ENCODE measurements at regions not wholly inside any gene's neighbourhood (a gene's known extent, or its start where the extent isn't known, plus 50 kb on each side); places are given as distances from the start of the nearest gene placed in this dataset.

GRCh38 chr14:101105045-101105444, 201.5 kb upstream of the RTL1 start:
- no peak for DNase-seq (ENCODE audit: low read depth)
- TF ChIP-seq CTCF (IDR thresholded peaks at IDR 0.05; ENCODE audit: insufficient read depth, low read length, poor library complexity, severe bottlenecking) = no peak
- H3K4me3 ChIP-seq (ENCODE audit: low read depth, low read length) = no peak overlapping the region
- no peaks in the 10 kb centered on the region for H3K27me3 ChIP-seq (ENCODE audit: control insufficient read depth, insufficient read depth, low read length)
- no peaks in the 10 kb centered on the region for H3K36me3 ChIP-seq (ENCODE audit: control insufficient read depth, insufficient read depth, low read length)

GRCh38 chr14:101108579-101109346, 205.2 kb upstream of the RTL1 start:
- no peaks in the 10 kb centered on the region for H3K36me3 ChIP-seq (ENCODE audit: control insufficient read depth, insufficient read depth, low read length)
- H3K27me3 ChIP-seq (ENCODE audit: control insufficient read depth, insufficient read depth, low read length) = no peaks in the 10 kb centered on the region
- TF ChIP-seq CTCF (IDR thresholded peaks at IDR 0.05; ENCODE audit: insufficient read depth, low read length, poor library complexity, severe bottlenecking) = no peak
- H3K4me3 ChIP-seq (ENCODE audit: low read depth, low read length) = no peak overlapping the region
- no peak for DNase-seq (ENCODE audit: low read depth)

- DNase-seq (ENCODE audit: low read depth) = no peak
- H3K27me3 ChIP-seq (ENCODE audit: control insufficient read depth, insufficient read depth, low read length) = no peaks in the 10 kb centered on the region
- H3K36me3 ChIP-seq (ENCODE audit: control insufficient read depth, insufficient read depth, low read length) = no peaks in the 10 kb centered on the region
- H3K4me3 ChIP-seq (ENCODE audit: low read depth, low read length) = no peak overlapping the region
- TF ChIP-seq CTCF (IDR thresholded peaks at IDR 0.05; ENCODE audit: insufficient read depth, low read length, poor library complexity, severe bottlenecking) = no peak
Observed at GRCh38 chr14:101109347-101109638, 205.8 kb upstream of the RTL1 start.

- Histone ChIP-seq H3K4me3 (ENCODE audit: low read depth, low read length) (no peak overlapping the region), H3K36me3 (ENCODE audit: control insufficient read depth, insufficient read depth, low read length) (no peaks in the 10 kb centered on the region), H3K27me3 (ENCODE audit: control insufficient read depth, insufficient read depth, low read length) (no peaks in the 10 kb centered on the region)
- no peak for TF ChIP-seq CTCF (IDR thresholded peaks at IDR 0.05; ENCODE audit: insufficient read depth, low read length, poor library complexity, severe bottlenecking)
- DNase-seq (ENCODE audit: low read depth) = no peak
Observed at GRCh38 chr14:101109981-101110728, 206.6 kb upstream of the RTL1 start.

GRCh38 chr14:101110729-101111619, 207.5 kb upstream of the RTL1 start:
- Histone ChIP-seq H3K4me3 (ENCODE audit: low read depth, low read length) (no peak overlapping the region), H3K27me3 (ENCODE audit: control insufficient read depth, insufficient read depth, low read length) (no peaks in the 10 kb centered on the region), H3K36me3 (ENCODE audit: control insufficient read depth, insufficient read depth, low read length) (no peaks in the 10 kb centered on the region)
- DNase-seq (ENCODE audit: low read depth) = no peak
- no peak for TF ChIP-seq CTCF (IDR thresholded peaks at IDR 0.05; ENCODE audit: insufficient read depth, low read length, poor library complexity, severe bottlenecking)

All from kidney epithelial cell (primary cell).